WTC11 (cell line): ENCODE measurements at regions not wholly inside any gene's neighbourhood (a gene's known extent, or its start where the extent isn't known, plus 50 kb on each side); places are given as distances from the start of the nearest gene placed in this dataset.

ENCODE experiments used
- ATAC-seq: fragments of 200-7000 bp; cut with Tn5 transposase; 2 replicates; pipeline ENCODE4 v1.10.0; 2021; ENCODE audit warnings: mild to moderate bottlenecking, moderate library complexity
- CTCF ChIA-PET: fragments of 300-600 bp; sonication (Branson Sonifier 250); formaldehyde crosslinking; loops from one replicate; lab custom pipeline; 2021; ENCODE audit warnings: antibody characterized with exemption; lab: Charles Lee
- POLR2A ChIA-PET: fragments of 350-600 bp; sonication (Branson Sonifier 250); formaldehyde crosslinking; loops from one replicate; lab custom pipeline; 2021; ENCODE audit warnings: antibody characterized with exemption; lab: Charles Lee
- DNase-seq: peaks from one replicate; pipeline ENCODE4 v3.0.0; 2021; ENCODE audit warnings: low spot score
- H3K27ac Mint-ChIP-seq: 2 replicates; pipeline ENCODE4 v1.8.0; 2021; ENCODE audit warnings: mixed read lengths
- H3K27me3 Mint-ChIP-seq: 2 replicates; pipeline ENCODE4 v1.8.0; 2021; ENCODE audit warnings: low read depth, mild to moderate bottlenecking, moderate library complexity, mixed read lengths
- H3K36me3 Mint-ChIP-seq: 2 replicates; pipeline ENCODE4 v1.8.0; 2021; ENCODE audit warnings: mixed read lengths
- H3K4me1 Mint-ChIP-seq: 2 replicates; pipeline ENCODE4 v1.8.0; 2022; ENCODE audit warnings: mixed read lengths
- H3K4me3 Mint-ChIP-seq: 2 replicates; pipeline ENCODE4 v1.8.0; 2021; ENCODE audit warnings: mild to moderate bottlenecking, moderate library complexity, mixed read lengths
- H3K9me3 Mint-ChIP-seq: 2 replicates; pipeline ENCODE4 v1.8.0; 2021; ENCODE audit warnings: mixed read lengths
- ATF1 ChIP-seq: sonication (generic); formaldehyde crosslinking; IDR thresholded peaks from 2 replicates; pipeline ENCODE4 v1.8.1; 2023; ENCODE audit warnings: mild to moderate bottlenecking, moderate library complexity, missing genetic modification reagents
- FOXK1 ChIP-seq: sonication (generic); formaldehyde crosslinking; IDR thresholded peaks from 2 replicates; pipeline ENCODE4 v1.8.0; 2022; ENCODE audit warnings: mild to moderate bottlenecking, moderate library complexity, missing genetic modification reagents
- FOXP1 ChIP-seq: sonication (generic); formaldehyde crosslinking; IDR thresholded peaks from 2 replicates; pipeline ENCODE4 v1.8.0; 2022; ENCODE audit warnings: missing genetic modification reagents, mild to moderate bottlenecking, moderate library complexity, borderline replicate concordance
- GRHL2 ChIP-seq: fragments of 250-450 bp; sonication (Bioruptor Pico); IDR thresholded peaks from 2 replicates; pipeline ENCODE4 v1.8.0; 2022; ENCODE audit warnings: mild to moderate bottlenecking, moderate library complexity; ENCODE audit not compliant: insufficient replicate concordance, severe bottlenecking
- GTF2I ChIP-seq: fragments of 250-450 bp; sonication (Bioruptor Pico); conservative IDR thresholded peaks from 2 replicates; pipeline ENCODE4 v1.4.0; 2021; ENCODE audit warnings: mild to moderate bottlenecking
- JAZF1 ChIP-seq: fragments of 250-450 bp; sonication (Bioruptor Pico); IDR thresholded peaks from 2 replicates; pipeline ENCODE4 v1.9.0; 2021; ENCODE audit warnings: moderate library complexity, mild to moderate bottlenecking, inconsistent platforms
- KAT7 ChIP-seq: sonication (generic); formaldehyde crosslinking; IDR thresholded peaks from 2 replicates; pipeline ENCODE4 v1.8.1; 2023; ENCODE audit warnings: missing genetic modification reagents, mild to moderate bottlenecking, borderline replicate concordance
- MYBL2 ChIP-seq: sonication (generic); formaldehyde crosslinking; IDR thresholded peaks from 2 replicates; pipeline ENCODE4 v1.8.1; 2023; ENCODE audit warnings: mild to moderate bottlenecking, moderate library complexity, missing genetic modification reagents
- PRRX2 ChIP-seq: fragments of 250-450 bp; sonication (Bioruptor Pico); IDR thresholded peaks from 2 replicates; pipeline ENCODE4 v1.8.0; 2021; ENCODE audit warnings: mild to moderate bottlenecking
- RELA ChIP-seq: sonication (generic); formaldehyde crosslinking; IDR thresholded peaks from 2 replicates; pipeline ENCODE4 v1.8.1; 2022; ENCODE audit warnings: missing genetic modification reagents, mild to moderate bottlenecking, borderline replicate concordance
- SMAD4 ChIP-seq: sonication (generic); formaldehyde crosslinking; IDR thresholded peaks from 2 replicates; pipeline ENCODE4 v1.8.0; 2022; ENCODE audit warnings: mild to moderate bottlenecking, missing genetic modification reagents
- ZNF138 ChIP-seq: sonication (generic); formaldehyde crosslinking; conservative IDR thresholded peaks from 2 replicates; pipeline ENCODE4 v1.8.1; 2022; ENCODE audit warnings: mild to moderate bottlenecking, moderate library complexity, missing genetic modification reagents
- ZNF219 ChIP-seq: sonication (generic); formaldehyde crosslinking; IDR thresholded peaks from 2 replicates; pipeline ENCODE4 v1.8.0; 2023; ENCODE audit warnings: missing genetic modification reagents, mild to moderate bottlenecking, borderline replicate concordance
- ZNF317 ChIP-seq: sonication (generic); formaldehyde crosslinking; IDR thresholded peaks from 2 replicates; pipeline ENCODE4 v1.8.1; 2023; ENCODE audit warnings: low read depth, mild to moderate bottlenecking, moderate library complexity, missing genetic modification reagents, borderline replicate concordance
- TF ChIP-seq, protein P1 (sequence below): sonication (generic); formaldehyde crosslinking; IDR thresholded peaks from 2 replicates; pipeline ENCODE4 v1.8.0; 2023; ENCODE audit warnings: mild to moderate bottlenecking, missing genetic modification reagents
- TF ChIP-seq, protein P2 (sequence below): sonication (generic); formaldehyde crosslinking; IDR thresholded peaks from 2 replicates; pipeline ENCODE4 v1.8.0; 2023; ENCODE audit warnings: missing genetic modification reagents
- TF ChIP-seq, protein P3 (sequence below): sonication (generic); formaldehyde crosslinking; IDR thresholded peaks from 2 replicates; pipeline ENCODE4 v1.8.1; 2023; ENCODE audit warnings: mild to moderate bottlenecking, missing genetic modification reagents, moderate library complexity
- TF ChIP-seq, protein P4 (sequence below): fragments of 250-450 bp; sonication (Bioruptor Pico); IDR thresholded peaks from 2 replicates; pipeline ENCODE4 v1.9.0; 2021; ENCODE audit warnings: mild to moderate bottlenecking
- TF ChIP-seq, protein P5 (sequence below): sonication (generic); formaldehyde crosslinking; IDR thresholded peaks from 2 replicates; pipeline ENCODE4 v1.8.1; 2022; ENCODE audit warnings: mild to moderate bottlenecking, missing genetic modification reagents, moderate library complexity, borderline replicate concordance
- TF ChIP-seq, protein P6 (sequence below): fragments of 200-600 bp; IDR thresholded peaks from 2 replicates; pipeline ENCODE4 v1.8.0; 2022; ENCODE audit warnings: antibody characterized with exemption
- TF ChIP-seq, protein P7 (sequence below): fragments of 250-450 bp; sonication (Bioruptor Pico); IDR thresholded peaks from 2 replicates; pipeline ENCODE4 v1.9.0; 2021; ENCODE audit warnings: mild to moderate bottlenecking, borderline replicate concordance
- TF ChIP-seq, protein P8 (sequence below): sonication (generic); formaldehyde crosslinking; IDR thresholded peaks from 2 replicates; pipeline ENCODE4 v1.8.1; 2023; ENCODE audit warnings: mild to moderate bottlenecking, moderate library complexity, missing genetic modification reagents

DNA sequence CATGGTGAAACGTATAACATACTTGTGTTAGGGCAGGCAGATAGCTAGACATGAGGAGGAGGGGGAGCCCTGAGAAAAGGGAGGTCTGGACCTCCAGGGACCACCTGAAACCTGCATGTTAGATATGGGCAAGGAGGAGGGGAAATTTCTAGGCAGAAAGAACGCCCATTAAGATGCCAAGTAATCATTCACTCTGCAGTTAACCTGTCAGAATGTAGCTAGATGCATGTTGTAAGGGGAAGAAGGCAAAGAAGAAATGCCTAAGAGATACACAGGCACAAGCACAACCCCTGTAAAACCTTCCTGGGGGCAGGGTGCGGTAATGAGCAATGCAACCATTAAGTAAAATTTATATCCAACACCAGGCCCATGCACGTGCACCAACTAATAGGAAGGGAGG is 1055.3 kb upstream of the SPRY2 start:
- Mint-ChIP-seq H3K27ac (no peak overlapping the region), H3K4me1 (peaks cover 37% of the 10 kb centered on the region), H3K36me3 (0 out of 2 replicates have a peak, but pooled peaks cover 4% of the 10 kb centered on the region), H3K4me3 (no peak overlapping the region), H3K27me3 (no peaks in the 10 kb centered on the region), H3K9me3 (peaks cover 11% of the 10 kb centered on the region)
- ATAC-seq (no peak), DNase-seq (no peak)
- POLR2A ChIA-PET = no interaction called here
- no peak for TF ChIP-seq ZNF138 (CRISPR knock-in tag)
- TF ChIP-seq, protein P1, sequence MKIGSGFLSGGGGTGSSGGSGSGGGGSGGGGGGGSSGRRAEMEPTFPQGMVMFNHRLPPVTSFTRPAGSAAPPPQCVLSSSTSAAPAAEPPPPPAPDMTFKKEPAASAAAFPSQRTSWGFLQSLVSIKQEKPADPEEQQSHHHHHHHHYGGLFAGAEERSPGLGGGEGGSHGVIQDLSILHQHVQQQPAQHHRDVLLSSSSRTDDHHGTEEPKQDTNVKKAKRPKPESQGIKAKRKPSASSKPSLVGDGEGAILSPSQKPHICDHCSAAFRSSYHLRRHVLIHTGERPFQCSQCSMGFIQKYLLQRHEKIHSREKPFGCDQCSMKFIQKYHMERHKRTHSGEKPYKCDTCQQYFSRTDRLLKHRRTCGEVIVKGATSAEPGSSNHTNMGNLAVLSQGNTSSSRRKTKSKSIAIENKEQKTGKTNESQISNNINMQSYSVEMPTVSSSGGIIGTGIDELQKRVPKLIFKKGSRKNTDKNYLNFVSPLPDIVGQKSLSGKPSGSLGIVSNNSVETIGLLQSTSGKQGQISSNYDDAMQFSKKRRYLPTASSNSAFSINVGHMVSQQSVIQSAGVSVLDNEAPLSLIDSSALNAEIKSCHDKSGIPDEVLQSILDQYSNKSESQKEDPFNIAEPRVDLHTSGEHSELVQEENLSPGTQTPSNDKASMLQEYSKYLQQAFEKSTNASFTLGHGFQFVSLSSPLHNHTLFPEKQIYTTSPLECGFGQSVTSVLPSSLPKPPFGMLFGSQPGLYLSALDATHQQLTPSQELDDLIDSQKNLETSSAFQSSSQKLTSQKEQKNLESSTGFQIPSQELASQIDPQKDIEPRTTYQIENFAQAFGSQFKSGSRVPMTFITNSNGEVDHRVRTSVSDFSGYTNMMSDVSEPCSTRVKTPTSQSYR = no peak
- TF ChIP-seq, protein P2, sequence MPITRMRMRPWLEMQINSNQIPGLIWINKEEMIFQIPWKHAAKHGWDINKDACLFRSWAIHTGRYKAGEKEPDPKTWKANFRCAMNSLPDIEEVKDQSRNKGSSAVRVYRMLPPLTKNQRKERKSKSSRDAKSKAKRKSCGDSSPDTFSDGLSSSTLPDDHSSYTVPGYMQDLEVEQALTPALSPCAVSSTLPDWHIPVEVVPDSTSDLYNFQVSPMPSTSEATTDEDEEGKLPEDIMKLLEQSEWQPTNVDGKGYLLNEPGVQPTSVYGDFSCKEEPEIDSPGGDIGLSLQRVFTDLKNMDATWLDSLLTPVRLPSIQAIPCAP = no peak
- TF ChIP-seq ZNF219 = no peak
- no peak for TF ChIP-seq JAZF1 (CRISPR knock-in tag)
- TF ChIP-seq ATF1 (CRISPR knock-in tag) = no peak
- TF ChIP-seq KAT7 = no peak
- TF ChIP-seq, protein P3, sequence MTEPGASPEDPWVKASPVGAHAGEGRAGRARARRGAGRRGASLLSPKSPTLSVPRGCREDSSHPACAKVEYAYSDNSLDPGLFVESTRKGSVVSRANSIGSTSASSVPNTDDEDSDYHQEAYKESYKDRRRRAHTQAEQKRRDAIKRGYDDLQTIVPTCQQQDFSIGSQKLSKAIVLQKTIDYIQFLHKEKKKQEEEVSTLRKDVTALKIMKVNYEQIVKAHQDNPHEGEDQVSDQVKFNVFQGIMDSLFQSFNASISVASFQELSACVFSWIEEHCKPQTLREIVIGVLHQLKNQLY = no peak
- TF ChIP-seq GRHL2 (CRISPR knock-in tag) = no peak
- TF ChIP-seq, protein P4, sequence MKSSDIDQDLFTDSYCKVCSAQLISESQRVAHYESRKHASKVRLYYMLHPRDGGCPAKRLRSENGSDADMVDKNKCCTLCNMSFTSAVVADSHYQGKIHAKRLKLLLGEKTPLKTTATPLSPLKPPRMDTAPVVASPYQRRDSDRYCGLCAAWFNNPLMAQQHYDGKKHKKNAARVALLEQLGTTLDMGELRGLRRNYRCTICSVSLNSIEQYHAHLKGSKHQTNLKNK (CRISPR knock-in tag) = no peak
- TF ChIP-seq ZNF317 (CRISPR knock-in tag) = no peak
- TF ChIP-seq, protein P5, sequence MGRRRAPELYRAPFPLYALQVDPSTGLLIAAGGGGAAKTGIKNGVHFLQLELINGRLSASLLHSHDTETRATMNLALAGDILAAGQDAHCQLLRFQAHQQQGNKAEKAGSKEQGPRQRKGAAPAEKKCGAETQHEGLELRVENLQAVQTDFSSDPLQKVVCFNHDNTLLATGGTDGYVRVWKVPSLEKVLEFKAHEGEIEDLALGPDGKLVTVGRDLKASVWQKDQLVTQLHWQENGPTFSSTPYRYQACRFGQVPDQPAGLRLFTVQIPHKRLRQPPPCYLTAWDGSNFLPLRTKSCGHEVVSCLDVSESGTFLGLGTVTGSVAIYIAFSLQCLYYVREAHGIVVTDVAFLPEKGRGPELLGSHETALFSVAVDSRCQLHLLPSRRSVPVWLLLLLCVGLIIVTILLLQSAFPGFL (CRISPR knock-in tag) = no peak
- CTCF ChIA-PET = no interaction called here

DNA sequence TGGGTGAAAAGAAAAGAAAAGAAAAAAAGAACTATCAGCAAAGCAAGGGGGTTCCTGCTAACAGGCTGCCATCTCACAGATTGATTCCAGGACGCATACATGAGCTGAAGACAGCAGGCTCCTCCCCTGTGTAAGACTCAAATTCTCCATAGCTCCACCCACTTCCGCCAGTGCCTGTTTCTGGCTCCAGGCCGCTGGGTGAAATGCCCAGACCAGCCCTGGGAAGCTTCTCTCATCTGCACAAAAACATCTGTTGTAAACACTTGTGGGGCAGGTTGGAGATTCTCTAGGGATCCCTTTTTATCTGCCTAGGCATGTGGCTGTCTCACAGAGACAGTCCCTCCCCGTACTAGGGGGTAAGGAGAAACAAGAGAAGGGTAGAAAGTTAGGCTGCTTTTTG is 1054.4 kb upstream of the SPRY2 start:
- DNase-seq = peak; percentile 58
- H3K27ac Mint-ChIP-seq = no peak overlapping the region
- H3K27me3 Mint-ChIP-seq = no peaks in the 10 kb centered on the region
- POLR2A ChIA-PET = no interaction called here
- no peak overlapping the region for H3K4me3 Mint-ChIP-seq
- H3K9me3 Mint-ChIP-seq = peaks cover 11% of the 10 kb centered on the region
- H3K36me3 Mint-ChIP-seq = 0 out of 2 replicates have a peak, but pooled peaks cover 4% of the 10 kb centered on the region
- CTCF ChIA-PET = no interaction called here
- H3K4me1 Mint-ChIP-seq = peaks cover 37% of the 10 kb centered on the region
- peak; percentile 99 for ATAC-seq
- TF ChIP-seq, protein P6, sequence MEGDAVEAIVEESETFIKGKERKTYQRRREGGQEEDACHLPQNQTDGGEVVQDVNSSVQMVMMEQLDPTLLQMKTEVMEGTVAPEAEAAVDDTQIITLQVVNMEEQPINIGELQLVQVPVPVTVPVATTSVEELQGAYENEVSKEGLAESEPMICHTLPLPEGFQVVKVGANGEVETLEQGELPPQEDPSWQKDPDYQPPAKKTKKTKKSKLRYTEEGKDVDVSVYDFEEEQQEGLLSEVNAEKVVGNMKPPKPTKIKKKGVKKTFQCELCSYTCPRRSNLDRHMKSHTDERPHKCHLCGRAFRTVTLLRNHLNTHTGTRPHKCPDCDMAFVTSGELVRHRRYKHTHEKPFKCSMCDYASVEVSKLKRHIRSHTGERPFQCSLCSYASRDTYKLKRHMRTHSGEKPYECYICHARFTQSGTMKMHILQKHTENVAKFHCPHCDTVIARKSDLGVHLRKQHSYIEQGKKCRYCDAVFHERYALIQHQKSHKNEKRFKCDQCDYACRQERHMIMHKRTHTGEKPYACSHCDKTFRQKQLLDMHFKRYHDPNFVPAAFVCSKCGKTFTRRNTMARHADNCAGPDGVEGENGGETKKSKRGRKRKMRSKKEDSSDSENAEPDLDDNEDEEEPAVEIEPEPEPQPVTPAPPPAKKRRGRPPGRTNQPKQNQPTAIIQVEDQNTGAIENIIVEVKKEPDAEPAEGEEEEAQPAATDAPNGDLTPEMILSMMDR = no peak
- TF ChIP-seq, protein P7, sequence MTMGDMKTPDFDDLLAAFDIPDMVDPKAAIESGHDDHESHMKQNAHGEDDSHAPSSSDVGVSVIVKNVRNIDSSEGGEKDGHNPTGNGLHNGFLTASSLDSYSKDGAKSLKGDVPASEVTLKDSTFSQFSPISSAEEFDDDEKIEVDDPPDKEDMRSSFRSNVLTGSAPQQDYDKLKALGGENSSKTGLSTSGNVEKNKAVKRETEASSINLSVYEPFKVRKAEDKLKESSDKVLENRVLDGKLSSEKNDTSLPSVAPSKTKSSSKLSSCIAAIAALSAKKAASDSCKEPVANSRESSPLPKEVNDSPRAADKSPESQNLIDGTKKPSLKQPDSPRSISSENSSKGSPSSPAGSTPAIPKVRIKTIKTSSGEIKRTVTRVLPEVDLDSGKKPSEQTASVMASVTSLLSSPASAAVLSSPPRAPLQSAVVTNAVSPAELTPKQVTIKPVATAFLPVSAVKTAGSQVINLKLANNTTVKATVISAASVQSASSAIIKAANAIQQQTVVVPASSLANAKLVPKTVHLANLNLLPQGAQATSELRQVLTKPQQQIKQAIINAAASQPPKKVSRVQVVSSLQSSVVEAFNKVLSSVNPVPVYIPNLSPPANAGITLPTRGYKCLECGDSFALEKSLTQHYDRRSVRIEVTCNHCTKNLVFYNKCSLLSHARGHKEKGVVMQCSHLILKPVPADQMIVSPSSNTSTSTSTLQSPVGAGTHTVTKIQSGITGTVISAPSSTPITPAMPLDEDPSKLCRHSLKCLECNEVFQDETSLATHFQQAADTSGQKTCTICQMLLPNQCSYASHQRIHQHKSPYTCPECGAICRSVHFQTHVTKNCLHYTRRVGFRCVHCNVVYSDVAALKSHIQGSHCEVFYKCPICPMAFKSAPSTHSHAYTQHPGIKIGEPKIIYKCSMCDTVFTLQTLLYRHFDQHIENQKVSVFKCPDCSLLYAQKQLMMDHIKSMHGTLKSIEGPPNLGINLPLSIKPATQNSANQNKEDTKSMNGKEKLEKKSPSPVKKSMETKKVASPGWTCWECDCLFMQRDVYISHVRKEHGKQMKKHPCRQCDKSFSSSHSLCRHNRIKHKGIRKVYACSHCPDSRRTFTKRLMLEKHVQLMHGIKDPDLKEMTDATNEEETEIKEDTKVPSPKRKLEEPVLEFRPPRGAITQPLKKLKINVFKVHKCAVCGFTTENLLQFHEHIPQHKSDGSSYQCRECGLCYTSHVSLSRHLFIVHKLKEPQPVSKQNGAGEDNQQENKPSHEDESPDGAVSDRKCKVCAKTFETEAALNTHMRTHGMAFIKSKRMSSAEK (CRISPR knock-in tag) = no peak
- TF ChIP-seq MYBL2 (CRISPR knock-in tag) (no peak), GTF2I (CRISPR knock-in tag) (no peak), FOXP1 (CRISPR knock-in tag) (no peak), FOXK1 (CRISPR knock-in tag) (no peak), PRRX2 (no peak), RELA (no peak), SMAD4 (no peak)
- TF ChIP-seq, protein P8, sequence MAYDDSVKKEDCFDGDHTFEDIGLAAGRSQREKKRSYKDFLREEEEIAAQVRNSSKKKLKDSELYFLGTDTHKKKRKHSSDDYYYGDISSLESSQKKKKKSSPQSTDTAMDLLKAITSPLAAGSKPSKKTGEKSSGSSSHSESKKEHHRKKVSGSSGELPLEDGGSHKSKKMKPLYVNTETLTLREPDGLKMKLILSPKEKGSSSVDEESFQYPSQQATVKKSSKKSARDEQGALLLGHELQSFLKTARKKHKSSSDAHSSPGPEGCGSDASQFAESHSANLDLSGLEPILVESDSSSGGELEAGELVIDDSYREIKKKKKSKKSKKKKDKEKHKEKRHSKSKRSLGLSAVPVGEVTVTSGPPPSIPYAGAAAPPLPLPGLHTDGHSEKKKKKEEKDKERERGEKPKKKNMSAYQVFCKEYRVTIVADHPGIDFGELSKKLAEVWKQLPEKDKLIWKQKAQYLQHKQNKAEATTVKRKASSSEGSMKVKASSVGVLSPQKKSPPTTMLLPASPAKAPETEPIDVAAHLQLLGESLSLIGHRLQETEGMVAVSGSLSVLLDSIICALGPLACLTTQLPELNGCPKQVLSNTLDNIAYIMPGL (CRISPR knock-in tag) = no peak
